Fibroblast of the aortic adventitia (primary cell): ENCODE measurements at regions not wholly inside any gene's neighbourhood (a gene's known extent, or its start where the extent isn't known, plus 50 kb on each side); places are given as distances from the start of the nearest gene placed in this dataset.

Source experiments
- DNase-seq: peaks from one replicate; pipeline ENCODE4 v3.0.0-alpha.2; 2010; ENCODE audit warnings: low read depth
- H3K4me3 ChIP-seq: 2 replicates; pipeline ENCODE4 v1.5.1; 2011; ENCODE audit warnings: low read depth, mild to moderate bottlenecking, control low read depth, low read length, moderate library complexity
- TF ChIP-seq, protein P1 (sequence below): IDR thresholded peaks from 2 replicates; pipeline ENCODE4 v1.5.1; 2011; ENCODE audit warnings: mild to moderate bottlenecking, low read length, control low read depth, inconsistent platforms; ENCODE audit not compliant: insufficient read depth

DNA sequence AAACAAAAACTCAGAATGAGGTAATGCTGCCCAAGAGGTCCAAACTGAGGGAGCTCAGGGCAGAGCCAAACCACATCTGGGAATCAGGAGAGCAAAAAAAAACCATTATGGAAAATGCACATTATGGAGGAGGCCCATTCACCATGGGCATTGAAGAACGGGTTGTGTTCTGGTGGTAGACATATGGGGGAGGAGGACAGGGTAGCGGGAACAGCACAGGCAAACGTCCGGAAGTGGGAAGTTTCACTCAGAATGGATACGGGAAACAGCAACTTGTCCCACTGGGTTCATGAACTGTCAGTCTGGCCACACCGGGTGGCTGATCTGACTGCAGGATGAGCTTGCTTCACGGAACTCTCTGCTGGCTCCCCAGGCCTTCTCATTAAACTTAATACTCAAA lies 139.7 kb downstream of the RRAGC start:
- no peak overlapping the region for H3K4me3 ChIP-seq
- DNase-seq: no peak
- TF ChIP-seq, protein P1, sequence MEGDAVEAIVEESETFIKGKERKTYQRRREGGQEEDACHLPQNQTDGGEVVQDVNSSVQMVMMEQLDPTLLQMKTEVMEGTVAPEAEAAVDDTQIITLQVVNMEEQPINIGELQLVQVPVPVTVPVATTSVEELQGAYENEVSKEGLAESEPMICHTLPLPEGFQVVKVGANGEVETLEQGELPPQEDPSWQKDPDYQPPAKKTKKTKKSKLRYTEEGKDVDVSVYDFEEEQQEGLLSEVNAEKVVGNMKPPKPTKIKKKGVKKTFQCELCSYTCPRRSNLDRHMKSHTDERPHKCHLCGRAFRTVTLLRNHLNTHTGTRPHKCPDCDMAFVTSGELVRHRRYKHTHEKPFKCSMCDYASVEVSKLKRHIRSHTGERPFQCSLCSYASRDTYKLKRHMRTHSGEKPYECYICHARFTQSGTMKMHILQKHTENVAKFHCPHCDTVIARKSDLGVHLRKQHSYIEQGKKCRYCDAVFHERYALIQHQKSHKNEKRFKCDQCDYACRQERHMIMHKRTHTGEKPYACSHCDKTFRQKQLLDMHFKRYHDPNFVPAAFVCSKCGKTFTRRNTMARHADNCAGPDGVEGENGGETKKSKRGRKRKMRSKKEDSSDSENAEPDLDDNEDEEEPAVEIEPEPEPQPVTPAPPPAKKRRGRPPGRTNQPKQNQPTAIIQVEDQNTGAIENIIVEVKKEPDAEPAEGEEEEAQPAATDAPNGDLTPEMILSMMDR: no peak

DNA sequence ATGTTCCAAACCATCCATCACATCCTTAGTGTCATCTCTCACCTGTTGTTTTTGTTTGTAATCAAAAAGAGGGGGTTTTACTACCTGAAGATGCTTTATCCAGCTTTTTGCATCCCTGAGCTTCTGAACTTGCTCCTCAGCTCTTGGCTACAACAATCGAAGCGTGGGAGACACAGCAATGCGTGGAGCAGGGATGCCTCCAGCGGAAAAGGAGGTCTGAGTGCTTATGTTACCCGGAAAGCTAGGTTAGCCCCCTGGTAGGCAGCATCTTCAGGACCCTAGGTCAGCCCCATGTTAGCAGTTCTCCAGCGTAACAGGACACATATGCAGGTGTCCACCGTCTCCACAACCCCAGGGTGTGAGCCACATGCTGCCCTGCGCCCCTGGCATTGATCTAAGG lies 141.5 kb downstream of the RRAGC start:
- TF ChIP-seq, protein P1: no peak
- no peak overlapping the region for H3K4me3 ChIP-seq
- no peak for DNase-seq

DNA sequence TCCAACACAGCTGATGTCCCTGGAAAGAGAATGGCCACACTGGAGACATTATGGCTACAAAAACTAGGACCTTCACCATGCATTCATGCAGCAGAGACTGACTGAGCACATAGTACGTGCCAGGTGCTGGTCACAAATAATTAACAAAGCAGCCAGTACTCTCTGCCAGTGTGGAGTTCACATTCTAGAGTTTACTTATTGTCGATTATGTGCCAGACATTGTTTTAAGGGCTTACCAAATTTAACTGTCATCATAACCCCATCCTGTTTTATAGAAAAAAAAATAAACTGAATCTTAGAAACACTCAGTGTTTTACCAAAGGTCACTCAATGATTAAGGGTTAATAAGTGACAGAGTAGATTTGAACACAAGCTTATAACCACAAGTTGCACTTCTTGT lies 143.3 kb downstream of the RRAGC start:
- no peak for DNase-seq
- no peak overlapping the region for H3K4me3 ChIP-seq
- TF ChIP-seq, protein P1: no peak

DNA sequence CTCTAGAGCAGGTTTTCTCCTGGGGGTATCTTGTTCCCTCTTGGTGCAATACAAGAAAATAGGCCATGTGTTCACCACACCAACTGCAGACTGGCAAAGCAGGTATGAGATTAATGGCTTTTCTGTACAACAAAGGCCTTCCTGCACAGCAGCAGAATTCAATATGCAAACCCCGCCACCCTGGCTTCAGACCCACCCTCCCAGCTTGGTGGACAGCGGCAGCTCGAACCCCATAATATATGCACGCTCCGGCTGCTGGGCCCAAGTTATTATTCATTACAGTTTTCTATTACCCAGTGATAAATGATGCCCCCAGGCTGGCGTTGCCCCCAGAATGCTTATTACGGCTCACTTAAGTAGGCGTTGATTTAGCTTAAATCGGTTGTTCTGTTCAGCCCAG lies 144.2 kb downstream of the RRAGC start:
- no peak overlapping the region for H3K4me3 ChIP-seq
- no peak for DNase-seq
- TF ChIP-seq, protein P1: no peak

DNA sequence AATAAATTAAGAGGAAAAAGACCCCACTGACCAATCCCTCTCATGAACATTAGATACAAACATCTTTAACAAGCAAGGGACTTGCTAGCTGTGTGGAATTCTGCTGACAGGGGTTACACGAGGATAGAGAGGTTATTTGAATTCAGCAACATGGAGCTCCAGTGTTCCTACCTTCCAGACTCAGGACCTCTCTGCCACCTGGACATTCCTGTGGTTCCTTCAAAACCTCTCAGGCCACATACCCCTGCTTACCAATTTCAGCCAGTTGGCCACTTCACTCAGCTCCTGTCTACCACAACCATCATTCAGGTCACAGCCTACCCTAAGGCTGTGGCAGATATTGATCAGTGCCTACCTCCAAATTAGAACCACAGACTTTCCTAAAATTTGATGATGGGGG lies 147.5 kb downstream of the RRAGC start:
- no peak for DNase-seq
- TF ChIP-seq, protein P1: no peak

DNA sequence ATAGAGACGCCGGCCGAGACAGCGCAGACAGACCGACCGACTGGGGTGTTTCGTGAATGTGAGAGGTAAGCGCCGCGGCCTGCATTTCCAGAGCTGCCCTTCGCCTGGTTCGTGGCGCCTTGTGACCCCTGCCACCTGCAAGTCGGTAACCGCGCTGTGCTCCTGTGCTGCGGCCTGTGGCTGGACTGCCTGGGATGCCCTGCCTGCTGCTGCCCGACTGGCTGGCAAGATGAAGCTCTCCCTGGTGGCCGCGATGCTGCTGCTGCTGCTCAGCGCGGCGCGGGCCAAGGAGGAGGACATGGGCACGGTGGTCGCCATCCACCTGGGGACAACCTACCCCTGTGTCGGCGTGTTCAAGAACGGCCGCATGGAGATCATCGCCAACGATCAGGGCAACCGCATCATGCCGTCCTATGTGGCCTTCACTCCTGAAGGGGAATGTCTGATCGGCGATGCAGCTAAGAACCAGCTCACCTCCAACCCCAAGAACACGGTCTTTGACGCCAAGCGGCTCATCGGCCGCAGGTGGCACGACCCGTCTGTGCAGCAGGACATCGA lies 150.8 kb downstream of the RRAGC start:
- DNase-seq: no peak
- TF ChIP-seq, protein P1: no peak
- H3K4me3 ChIP-seq: no peak overlapping the region

More for the DNA sequence above, 147.5 kb downstream of the RRAGC start:
- no peak overlapping the region for H3K4me3 ChIP-seq

DNA sequence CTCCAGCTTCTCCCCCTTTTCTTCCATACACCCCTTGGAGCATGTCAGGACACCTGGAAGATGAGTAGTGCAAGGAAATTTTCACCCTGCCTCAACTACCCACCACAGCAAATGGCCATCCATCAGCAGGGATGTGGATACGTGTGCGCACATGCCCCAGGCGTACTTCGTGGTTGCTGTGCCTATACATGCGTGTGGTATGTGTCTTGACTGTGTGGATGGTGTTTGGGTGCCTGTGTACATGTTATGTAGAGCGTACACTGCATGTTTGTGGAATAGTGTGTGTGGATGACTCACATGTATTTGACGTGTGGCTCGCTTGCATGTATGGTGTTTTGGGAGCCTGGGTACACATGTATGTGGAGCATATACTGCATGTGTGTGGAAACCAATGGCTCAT lies 158.5 kb downstream of the RRAGC start:
- H3K4me3 ChIP-seq: no peak overlapping the region
- DNase-seq: no peak
- TF ChIP-seq, protein P1: no peak
